Limb (tissue), 2 donors: ENCODE measurements at regions not wholly inside any gene's neighbourhood (a gene's known extent, or its start where the extent isn't known, plus 50 kb on each side); places are given as distances from the start of the nearest gene placed in this dataset.
"Not testable (repeated sequence)": the region's sequence is repeated elsewhere in the genome, so short reads cannot be mapped to it uniquely, and the experiment has no call there.

ENCODE experiments used
- DNase-seq, 2 donors: peaks; one replicate each; pipeline ENCODE4 v3.0.0-alpha.2; 2016; ENCODE audit errors: extremely low spot score in 2 of 2

- no peak for DNase-seq
Measured at GRCh38 chr4:144366425-144366824, 225.9 kb upstream of the GYPA start.

- DNase-seq, result no peak
Measured at GRCh38 chr4:144371485-144371884, 231.0 kb upstream of the GYPA start.

DNA sequence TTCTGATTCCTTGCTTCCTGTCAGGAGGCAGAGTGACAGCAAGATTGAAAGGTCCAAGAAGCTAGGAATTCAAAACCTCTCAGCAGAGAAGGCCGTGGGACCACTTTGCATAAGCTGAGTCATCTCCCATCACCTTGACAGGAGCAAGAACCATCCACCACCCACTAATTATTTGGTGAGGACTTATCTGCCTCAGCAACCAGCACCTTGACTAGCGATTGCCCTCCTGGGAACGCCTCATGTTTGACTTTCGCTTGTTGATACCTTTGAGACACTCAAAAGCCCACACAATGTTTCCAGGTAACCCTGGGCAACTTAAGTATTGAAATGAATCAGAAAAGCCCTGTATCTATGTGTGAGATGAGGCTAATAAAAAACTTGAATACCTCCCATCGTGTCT, 233.5 kb upstream of the GYPA start:
- no peak for DNase-seq

DNA sequence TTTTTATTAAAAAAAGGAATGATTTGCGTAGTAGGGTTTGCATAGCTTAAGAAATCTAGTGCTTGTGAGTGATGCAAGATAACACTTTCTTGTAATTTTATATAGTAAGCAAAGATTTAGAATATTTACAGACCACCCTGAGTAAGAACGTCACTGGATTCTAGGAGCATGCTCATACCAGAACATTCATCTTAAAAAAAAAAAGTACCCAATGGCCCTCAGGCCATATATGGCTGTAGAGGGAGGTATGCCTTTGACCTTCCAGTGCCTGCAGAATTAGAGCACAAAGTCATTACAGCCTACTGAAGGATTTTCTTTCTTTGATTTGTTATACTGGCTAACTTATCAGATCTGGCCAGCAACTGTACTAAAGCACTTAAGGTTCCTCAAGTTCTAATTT, 236.3 kb upstream of the GYPA start:
- no peak for DNase-seq

- DNase-seq, result no peak
Measured at GRCh38 chr4:144384408-144384807, 243.9 kb upstream of the GYPA start.

DNA sequence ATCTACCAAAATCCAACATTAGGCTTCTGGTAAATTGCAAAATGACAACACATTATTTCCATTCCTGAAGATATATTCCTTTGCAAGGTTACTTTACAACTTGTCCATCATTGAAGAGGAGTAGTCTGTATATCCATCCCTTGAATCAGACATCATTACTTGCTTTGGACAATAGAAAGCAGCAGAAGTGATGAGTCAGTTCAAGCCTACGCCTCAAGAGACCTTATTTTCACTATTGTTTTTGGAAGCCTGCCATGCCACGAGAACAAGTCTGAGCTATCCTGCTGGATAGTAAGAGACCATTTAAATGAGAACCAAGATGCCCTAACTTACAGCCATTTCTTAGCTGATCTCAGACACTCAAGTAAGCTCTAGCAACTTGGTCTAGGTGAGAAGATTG, 246.0 kb upstream of the HHIP start:
- DNase-seq, result no peak

GRCh38 chr4:144402176-144402575, 243.8 kb upstream of the HHIP start:
- no peak for DNase-seq

DNA sequence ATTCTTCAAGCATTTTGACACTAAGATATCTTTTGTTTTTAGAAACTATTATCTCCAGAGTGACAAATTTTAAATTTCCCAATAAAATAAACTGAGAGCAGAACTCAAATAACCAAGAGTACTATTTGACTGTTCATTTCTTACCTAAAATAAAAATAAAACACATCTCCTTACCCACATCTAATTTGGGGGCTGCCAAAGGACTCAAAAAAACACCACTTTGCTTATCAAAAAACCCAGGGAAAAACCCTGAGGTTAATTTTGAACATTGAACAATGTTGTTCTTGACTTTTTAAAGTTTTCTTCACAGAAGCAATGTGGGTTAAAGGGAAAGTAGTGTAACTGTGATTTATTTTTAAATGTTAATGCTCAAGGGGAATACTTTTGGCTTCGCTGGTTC, 243.0 kb upstream of the HHIP start:
- no peak for DNase-seq

DNA sequence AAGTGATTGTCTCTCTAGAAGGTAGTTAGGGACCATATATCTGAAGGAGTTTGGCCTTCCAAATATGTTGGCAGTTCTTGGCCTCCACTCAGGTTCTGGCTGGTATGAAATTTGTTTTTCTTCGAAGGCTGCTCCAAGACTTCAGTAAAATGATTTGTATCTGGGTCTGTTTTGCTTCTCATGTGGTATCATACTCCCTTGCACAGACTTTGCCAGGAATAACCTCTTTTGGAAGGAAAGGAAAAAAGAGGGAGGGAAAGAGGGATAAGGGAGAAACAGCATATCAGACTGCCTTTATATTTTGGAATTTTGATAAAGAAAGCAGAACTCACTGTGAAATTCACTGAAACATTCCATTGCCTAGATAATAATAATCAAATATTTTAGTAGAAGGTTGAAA, 242.1 kb upstream of the HHIP start:
- DNase-seq, result no peak

- no peak for DNase-seq
Measured at GRCh38 chr4:144409525-144409924, 236.4 kb upstream of the HHIP start.

GRCh38 chr4:144410230-144410783, 235.6 kb upstream of the HHIP start:
- no peak for DNase-seq

GRCh38 chr4:144411119-144411518, 234.8 kb upstream of the HHIP start:
- DNase-seq, result no peak

DNA sequence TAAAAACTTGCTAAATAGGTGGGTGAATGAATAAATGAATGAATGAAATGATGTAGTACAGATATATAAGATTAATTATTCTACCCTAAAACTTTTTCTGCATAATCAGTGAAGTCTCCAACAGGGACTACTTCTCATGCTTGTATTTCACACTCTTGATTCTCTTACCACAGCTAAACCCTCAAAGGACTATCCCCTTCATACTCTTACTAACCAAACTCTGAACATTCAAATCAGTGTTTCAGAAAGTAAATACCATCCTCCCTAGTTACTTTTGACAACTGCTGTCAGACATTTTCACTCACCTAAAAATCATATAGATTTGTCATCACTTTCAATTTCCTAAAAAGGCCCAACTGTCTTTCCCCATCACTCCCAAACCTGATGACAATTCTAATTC, 234.3 kb upstream of the HHIP start:
- no peak for DNase-seq

- DNase-seq, result no peak
Measured at GRCh38 chr4:144421056-144421455, 224.9 kb upstream of the HHIP start.

GRCh38 chr4:144421839-144422565, 224.0 kb upstream of the HHIP start:
- DNase-seq, result no peak

DNA sequence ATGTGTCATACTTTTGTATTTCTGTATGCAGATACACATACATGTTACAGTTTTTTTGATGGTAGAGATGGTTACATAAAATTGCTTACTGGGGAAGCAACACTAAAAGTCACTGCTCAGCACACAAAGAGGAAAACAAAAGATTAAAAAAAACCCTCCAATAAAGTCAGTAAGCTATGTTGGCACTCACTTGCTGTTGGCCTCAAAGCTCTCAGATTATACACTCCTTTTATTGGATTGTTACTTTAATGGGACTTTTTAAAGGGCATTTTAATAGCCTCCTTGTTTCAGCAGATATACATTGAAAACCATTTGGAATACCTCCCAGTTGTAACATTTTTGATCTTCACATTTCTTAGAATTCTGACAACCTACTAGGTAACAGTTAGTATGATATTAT, 222.0 kb upstream of the HHIP start:
- no peak for DNase-seq

DNA sequence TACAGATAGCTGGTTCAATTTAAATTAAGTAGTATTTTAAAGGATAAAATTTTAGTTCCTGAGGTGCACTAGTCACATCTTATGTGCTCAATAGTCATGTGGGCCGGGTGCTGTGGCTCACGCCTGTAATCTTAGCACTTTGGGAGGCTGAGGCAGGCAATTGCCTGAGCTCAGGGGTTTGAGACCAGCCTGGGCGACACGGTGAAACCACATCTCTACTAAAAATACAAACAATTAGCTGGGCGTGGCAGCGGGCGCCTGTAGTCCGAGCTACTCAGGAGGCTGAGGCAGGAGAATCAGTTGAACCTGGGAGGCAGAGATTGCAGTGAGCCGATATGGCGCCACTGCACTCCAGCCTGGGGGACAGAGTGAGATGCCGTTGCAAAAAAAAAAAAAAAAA, 219.9 kb upstream of the HHIP start:
- not testable (repeated sequence) for DNase-seq

DNA sequence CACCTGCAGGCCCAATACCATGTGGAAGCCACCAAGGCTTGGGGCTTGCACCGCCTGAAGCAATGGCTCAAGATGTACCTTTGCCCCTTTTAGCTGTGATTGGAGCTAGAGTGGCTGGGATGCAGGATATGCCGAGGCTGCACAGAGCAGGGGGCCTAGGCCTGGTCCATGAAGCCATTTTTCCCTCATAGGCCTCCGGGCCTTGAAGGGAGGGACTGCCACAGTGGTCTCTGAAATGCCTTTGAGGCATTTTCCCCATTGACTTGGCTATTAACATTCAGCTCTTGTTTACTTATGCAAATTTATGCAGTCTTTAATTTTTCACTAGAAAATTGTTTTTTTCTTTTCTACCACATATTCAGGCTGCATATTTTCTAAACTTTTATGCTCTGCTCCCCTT, 203.2 kb upstream of the HHIP start:
- no peak for DNase-seq

- DNase-seq, result peak in 1 of 2 donors; percentile 27
Measured at GRCh38 chr4:144449611-144450010, 196.3 kb upstream of the HHIP start.

DNA sequence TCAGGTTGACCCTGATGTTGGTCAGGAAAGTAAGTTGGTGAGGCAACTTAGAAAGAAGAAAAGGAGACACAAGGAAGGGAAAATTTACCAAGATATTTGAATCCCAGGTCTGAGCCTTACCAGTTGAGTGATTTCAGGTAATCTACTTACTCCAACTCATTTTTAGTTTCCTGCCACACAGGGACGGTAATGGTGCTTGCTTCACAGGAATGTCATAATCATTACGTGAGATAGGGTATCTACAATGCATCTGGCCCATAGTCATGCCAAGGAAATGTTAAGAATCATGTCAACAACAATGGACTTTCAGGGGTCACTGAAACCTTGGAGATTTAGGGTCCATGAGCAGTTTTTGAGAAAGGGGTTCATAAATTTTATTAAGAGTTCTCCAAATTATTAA, 195.4 kb upstream of the HHIP start:
- no peak for DNase-seq

DNA sequence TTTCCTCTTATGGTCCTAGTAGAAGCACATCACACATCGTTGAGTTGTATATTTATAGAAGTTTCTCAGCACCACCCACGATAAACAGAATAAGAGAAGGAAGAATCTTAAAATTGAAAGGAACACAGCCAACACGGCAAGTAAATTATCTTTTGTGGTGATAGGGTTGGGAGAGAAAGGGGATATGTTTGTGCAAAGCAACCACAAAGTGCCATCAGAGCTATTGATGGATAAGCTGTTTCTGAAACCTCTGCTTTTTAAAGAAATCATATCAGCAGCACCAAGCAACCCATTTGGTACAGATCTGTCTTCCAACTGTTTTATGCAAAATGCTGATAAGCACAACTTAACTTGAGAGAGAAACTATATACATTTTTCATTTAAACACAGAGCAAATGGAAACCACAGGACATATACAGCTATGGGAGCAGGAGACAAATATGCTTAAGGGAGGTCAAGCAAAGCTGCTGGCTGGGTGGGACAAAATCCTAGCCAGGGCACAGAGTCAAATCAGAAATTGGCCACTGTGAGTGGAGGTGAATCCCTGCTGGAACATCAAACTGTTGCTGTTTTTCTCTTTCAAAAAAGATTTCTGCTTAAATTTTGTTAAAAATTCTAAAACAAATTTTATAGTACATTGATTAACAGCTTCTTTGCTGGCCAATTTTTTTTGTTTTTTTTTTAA, 194.0 kb upstream of the HHIP start:
- DNase-seq, result no peak

DNA sequence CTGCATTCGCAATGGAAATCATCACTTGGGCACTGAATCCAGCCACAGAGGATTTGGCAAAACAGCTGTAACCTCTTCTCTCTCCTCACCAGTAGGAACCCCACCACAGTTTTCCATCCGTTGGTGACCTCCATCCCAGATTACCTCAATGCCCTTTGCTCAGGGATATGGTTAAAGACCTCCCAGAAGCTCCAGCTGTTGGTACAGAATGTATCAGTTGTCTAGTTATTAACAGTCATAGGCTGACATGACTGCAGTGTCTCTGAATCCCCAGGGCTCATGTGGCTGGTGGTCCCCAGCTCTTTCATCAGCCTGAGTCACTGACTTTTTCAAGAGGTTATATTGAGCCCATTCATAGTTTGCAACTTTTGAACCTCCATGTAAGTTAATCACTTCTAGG, 189.8 kb upstream of the HHIP start:
- no peak for DNase-seq

DNA sequence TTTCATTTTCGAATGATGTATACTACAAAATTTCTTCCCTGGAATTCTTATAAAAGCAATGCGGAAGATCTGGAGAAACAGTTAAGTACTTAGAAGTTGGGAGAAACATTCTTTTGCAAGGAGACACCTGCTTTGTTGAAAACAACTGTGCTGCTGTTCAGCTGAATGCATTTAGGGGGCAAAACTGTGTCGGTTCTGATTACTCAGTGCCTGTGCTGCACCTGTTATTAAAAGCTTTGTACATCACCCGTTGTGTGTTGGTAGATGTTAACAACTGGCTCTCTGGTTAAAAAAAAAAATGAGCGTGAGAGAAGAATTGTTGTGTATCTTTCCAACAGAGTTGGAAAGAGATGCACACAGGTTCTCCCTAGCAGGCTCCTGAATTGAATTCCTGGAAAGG, 184.1 kb upstream of the HHIP start:
- no peak for DNase-seq
